ENCODE measurements at regions not wholly inside any gene's neighbourhood (a gene's known extent, or its start where the extent isn't known, plus 50 kb on each side); places are given as distances from the start of the nearest gene placed in this dataset.

DNA sequence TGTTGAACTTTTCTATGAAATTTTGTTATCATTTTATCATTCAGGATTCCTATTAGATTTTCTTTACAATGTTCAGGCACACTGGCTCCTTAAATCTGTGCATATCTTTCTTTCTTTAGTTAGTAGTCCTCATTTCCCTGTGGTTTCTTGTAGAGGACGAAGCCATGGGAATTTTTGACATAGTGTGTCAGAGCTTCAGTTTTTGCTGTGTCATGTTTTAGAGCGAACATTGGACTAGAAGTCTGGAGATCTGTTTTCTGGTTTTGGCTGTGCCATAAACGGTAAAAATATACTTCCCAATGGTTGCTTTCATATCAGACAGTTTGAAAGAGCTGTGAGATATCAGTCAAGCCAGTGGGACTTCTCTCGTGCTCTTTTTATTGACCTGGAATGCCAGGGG lies 105.2 kb downstream of the CHCHD4 start:
- Histone ChIP-seq H2AFZ (ENCODE audit: low read depth, low read length) (no peak overlapping the region), H3K36me3 (ENCODE audit: control insufficient read depth in 2 of 2, extremely low read depth in 1 of 2, insufficient read depth in 2 of 2, low read length in 2 of 2) (no peaks in the 10 kb centered on the region), H3K4me3 (replicated peaks in 1 of 3; ENCODE audit: insufficient read depth in 1 of 3, low read depth in 1 of 3, low read length in 3 of 3) (no peak overlapping the region), H3K4me2 (ENCODE audit: insufficient read depth, low read length) (no peak overlapping the region), H3K9me3 (replicated peaks; ENCODE audit: control insufficient read depth, insufficient read depth, low read length) (no peaks in the 10 kb centered on the region), H3K79me2 (ENCODE audit: control insufficient read depth, insufficient read depth, low read length) (no peaks in the 10 kb centered on the region), H3K27me3 (ENCODE audit: control insufficient read depth in 2 of 2, insufficient read depth in 2 of 2, low read length in 2 of 2) (no peaks in the 10 kb centered on the region), H3K9me1 (replicated peaks; ENCODE audit: control insufficient read depth, extremely low read depth, insufficient read depth, low read length) (no peaks in the 10 kb centered on the region), H3K9ac (replicated peaks; ENCODE audit: extremely low read depth, insufficient read depth, low read length) (no peak overlapping the region), H3K27ac (ENCODE audit: insufficient read depth, low read depth, low read length) (no peak overlapping the region), H3K4me1 (ENCODE audit: control insufficient read depth, extremely low read depth, insufficient read depth, low read length) (no peaks in the 10 kb centered on the region), H4K20me1 (replicated peaks; ENCODE audit: control insufficient read depth, extremely low read depth, insufficient read depth, low read length) (no peaks in the 10 kb centered on the region)
- DNase-seq (ENCODE audit: low read depth, low spot score): no peak
- CTCF ChIA-PET: no interaction called here
- POLR2A ChIA-PET: no interaction called here
- TF ChIP-seq, protein P1, sequence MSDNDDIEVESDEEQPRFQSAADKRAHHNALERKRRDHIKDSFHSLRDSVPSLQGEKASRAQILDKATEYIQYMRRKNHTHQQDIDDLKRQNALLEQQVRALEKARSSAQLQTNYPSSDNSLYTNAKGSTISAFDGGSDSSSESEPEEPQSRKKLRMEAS (IDR thresholded peaks at IDR 0.05; ENCODE audit: insufficient read depth, insufficient read length): no peak
- no peak for TF ChIP-seq FOS (IDR thresholded peaks at IDR 0.05; ENCODE audit: borderline replicate concordance, insufficient read depth, low read length)
- dilution Hi-C loops (cut with MboI; ENCODE audit: extremely low pct_ligation_motif_present, low sequenced_read_pairs) (no loop called here), intact Hi-C loops (cut with micrococcal nuclease) (no loop called here)
- no TSS peak for BruUV-seq (replicated peaks)
- no peak for FAIRE-seq

DNA sequence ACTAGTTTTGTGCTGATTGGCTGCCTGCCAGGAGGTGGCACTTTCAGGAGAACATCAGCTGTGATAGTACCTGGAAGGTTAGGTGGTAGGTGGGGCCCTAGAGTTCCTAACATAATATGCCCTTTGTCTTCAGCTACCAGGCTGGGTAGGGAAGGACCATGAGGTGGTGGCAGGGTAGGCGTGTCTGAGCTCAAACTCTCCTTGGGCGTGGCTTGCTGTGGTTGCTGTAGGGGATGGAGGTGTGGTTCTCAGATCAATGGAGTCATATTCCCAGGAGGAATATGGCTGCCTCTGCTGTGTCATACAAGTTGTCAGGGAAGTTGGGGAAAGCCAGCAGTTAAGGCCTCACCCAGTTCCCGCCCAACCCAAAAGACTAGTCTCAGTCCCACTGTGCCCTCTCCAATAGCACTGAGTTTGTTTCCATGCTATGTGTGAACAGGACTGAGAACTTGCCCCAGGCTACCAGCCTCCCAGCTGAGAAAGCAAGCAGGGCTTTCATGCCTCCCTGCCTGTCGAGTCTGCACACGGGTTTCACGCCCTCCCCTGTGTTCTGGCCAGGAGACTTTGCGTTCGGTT lies 107.7 kb downstream of the CHCHD4 start:
- DNase-seq (ENCODE audit: low read depth, low spot score) (no peak), FAIRE-seq (no peak)
- Histone ChIP-seq H3K4me3 (replicated peaks in 1 of 3; ENCODE audit: insufficient read depth in 1 of 3, low read depth in 1 of 3, low read length in 3 of 3) (no peak overlapping the region), H3K27me3 (ENCODE audit: control insufficient read depth in 2 of 2, insufficient read depth in 2 of 2, low read length in 2 of 2) (no peaks in the 10 kb centered on the region), H3K4me2 (ENCODE audit: insufficient read depth, low read length) (no peak overlapping the region), H3K4me1 (ENCODE audit: control insufficient read depth, extremely low read depth, insufficient read depth, low read length) (no peaks in the 10 kb centered on the region), H3K9ac (replicated peaks; ENCODE audit: extremely low read depth, insufficient read depth, low read length) (no peak overlapping the region), H3K79me2 (ENCODE audit: control insufficient read depth, insufficient read depth, low read length) (no peaks in the 10 kb centered on the region), H3K9me1 (replicated peaks; ENCODE audit: control insufficient read depth, extremely low read depth, insufficient read depth, low read length) (no peaks in the 10 kb centered on the region), H3K27ac (ENCODE audit: insufficient read depth, low read depth, low read length) (no peak overlapping the region), H3K9me3 (replicated peaks; ENCODE audit: control insufficient read depth, insufficient read depth, low read length) (no peaks in the 10 kb centered on the region), H3K36me3 (ENCODE audit: control insufficient read depth in 2 of 2, extremely low read depth in 1 of 2, insufficient read depth in 2 of 2, low read length in 2 of 2) (no peaks in the 10 kb centered on the region), H4K20me1 (replicated peaks; ENCODE audit: control insufficient read depth, extremely low read depth, insufficient read depth, low read length) (no peaks in the 10 kb centered on the region), H2AFZ (ENCODE audit: low read depth, low read length) (no peak overlapping the region)
- dilution Hi-C loops (cut with MboI; ENCODE audit: extremely low pct_ligation_motif_present, low sequenced_read_pairs): no loop called here
- BruUV-seq (replicated peaks): no TSS peak
- intact Hi-C loops (cut with micrococcal nuclease): no loop called here
- ChIA-PET POLR2A (no interaction called here), CTCF (no interaction called here)
- TF ChIP-seq, protein P1 (IDR thresholded peaks at IDR 0.05; ENCODE audit: insufficient read depth, insufficient read length): no peak
- TF ChIP-seq FOS (IDR thresholded peaks at IDR 0.05; ENCODE audit: borderline replicate concordance, insufficient read depth, low read length) (no peak), GATA2 (IDR thresholded peaks at IDR 0.05; ENCODE audit: insufficient read depth, insufficient read length, low read depth, low read length) (no peak), POLR2AphosphoS5 (IDR thresholded peaks at IDR 0.05; ENCODE audit: insufficient read depth, low read depth, low read length) (no peak), EZH2 (IDR thresholded peaks at IDR 0.05; ENCODE audit: borderline replicate concordance, low read depth, low read length, severe bottlenecking) (no peak), JUN (IDR thresholded peaks at IDR 0.05; ENCODE audit: borderline replicate concordance, insufficient read depth, insufficient read length, low read depth) (no peak), POLR2A (IDR thresholded peaks at IDR 0.05; ENCODE audit: low read depth, low read length) (no peak), MYC (IDR thresholded peaks at IDR 0.05; ENCODE audit: low read depth, low read length) (no peak)
- TF ChIP-seq, protein P2, sequence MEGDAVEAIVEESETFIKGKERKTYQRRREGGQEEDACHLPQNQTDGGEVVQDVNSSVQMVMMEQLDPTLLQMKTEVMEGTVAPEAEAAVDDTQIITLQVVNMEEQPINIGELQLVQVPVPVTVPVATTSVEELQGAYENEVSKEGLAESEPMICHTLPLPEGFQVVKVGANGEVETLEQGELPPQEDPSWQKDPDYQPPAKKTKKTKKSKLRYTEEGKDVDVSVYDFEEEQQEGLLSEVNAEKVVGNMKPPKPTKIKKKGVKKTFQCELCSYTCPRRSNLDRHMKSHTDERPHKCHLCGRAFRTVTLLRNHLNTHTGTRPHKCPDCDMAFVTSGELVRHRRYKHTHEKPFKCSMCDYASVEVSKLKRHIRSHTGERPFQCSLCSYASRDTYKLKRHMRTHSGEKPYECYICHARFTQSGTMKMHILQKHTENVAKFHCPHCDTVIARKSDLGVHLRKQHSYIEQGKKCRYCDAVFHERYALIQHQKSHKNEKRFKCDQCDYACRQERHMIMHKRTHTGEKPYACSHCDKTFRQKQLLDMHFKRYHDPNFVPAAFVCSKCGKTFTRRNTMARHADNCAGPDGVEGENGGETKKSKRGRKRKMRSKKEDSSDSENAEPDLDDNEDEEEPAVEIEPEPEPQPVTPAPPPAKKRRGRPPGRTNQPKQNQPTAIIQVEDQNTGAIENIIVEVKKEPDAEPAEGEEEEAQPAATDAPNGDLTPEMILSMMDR (IDR thresholded peaks at IDR 0.05; ENCODE audit: extremely low read depth in 1 of 2, insufficient read depth in 1 of 2, low read depth in 1 of 2, low read length in 2 of 2): no peak

All from endothelial cell of umbilical vein (primary cell).